OCI-LY3 (cell line): ENCODE measurements at regions not wholly inside any gene's neighbourhood (a gene's known extent, or its start where the extent isn't known, plus 50 kb on each side); places are given as distances from the start of the nearest gene placed in this dataset.
"Not testable (repeated sequence)": the region's sequence is repeated elsewhere in the genome, so short reads cannot be mapped to it uniquely, and the experiment has no call there.

Experiments used
- CTCF ChIP-seq: fragments of 200-600, 300-600 bp; sonication (generic); IDR thresholded peaks from 2 replicates; pipeline ENCODE4 v1.5.1; 2014; ENCODE audit warnings: antibody characterized with exemption, low read length, low read depth
- EZH2phosphoT487 ChIP-seq: fragments of 200-600 bp; shearing (Covaris generic); IDR thresholded peaks from 2 replicates; pipeline ENCODE4 v1.6.1; 2018; ENCODE audit warnings: antibody characterized with exemption, mixed run types, low read depth

DNA sequence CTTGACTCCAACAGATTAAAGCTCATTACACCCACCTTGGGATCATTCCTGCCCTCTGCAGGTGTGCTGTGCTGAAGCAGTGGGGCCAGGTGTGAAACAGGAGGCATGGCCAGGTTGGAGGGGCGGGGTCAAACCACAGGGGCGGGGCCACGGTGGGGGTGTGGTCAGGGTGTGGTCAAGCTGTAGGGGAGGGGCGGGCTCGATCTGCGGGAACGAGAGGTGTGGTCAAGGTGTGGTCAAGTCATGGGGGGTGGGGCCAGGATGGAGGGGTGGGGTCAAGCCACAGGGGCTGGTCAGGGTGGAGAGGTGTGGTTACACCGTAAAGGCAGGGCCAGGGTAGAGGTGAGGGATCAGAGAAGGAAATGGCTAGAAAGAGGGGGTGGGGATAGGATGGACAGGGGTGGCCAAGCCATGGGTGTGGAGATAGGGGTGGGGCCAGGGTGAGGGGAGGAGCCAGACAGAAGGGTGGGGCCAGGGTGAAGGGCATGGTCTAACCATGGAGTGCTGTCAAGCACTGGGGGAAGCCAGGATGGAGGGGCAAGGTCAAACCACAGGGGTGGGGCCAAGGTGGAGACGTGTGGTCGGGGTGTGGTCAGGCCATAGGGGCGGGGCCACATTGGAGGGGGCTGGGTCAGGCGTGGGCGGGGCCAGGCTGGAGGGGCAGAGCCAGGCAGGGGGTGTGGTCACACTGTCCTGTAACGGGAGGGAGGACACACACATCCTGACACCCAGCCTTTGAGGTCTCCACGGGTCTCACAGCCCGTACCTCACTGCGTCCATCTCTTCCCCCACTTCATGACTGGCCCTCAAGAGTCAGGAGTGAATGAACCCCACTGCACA is 270.7 kb downstream of the ADGRD1 start:
- not testable (repeated sequence) for TF ChIP-seq CTCF, EZH2phosphoT487
